ENCODE measurements at regions not wholly inside any gene's neighbourhood (a gene's known extent, or its start where the extent isn't known, plus 50 kb on each side); places are given as distances from the start of the nearest gene placed in this dataset.

- ChIA-PET POLR2A (ENCODE audit: low non-redundant PET) (no interaction called here), CTCF (no interaction called here)
- H3K4me1 ChIP-seq (ENCODE audit: insufficient read depth, low read length, poor library complexity, severe bottlenecking) = no peaks in the 10 kb centered on the region
- no peaks in the 10 kb centered on the region for H3K9me3 ChIP-seq (ENCODE audit: low read depth, low read length, poor library complexity, severe bottlenecking)
- no peak for TF ChIP-seq EZH2 (IDR thresholded peaks at IDR 0.05; ENCODE audit: borderline replicate concordance, low read depth, low read length, poor library complexity, severe bottlenecking)
- TF ChIP-seq, protein P1, sequence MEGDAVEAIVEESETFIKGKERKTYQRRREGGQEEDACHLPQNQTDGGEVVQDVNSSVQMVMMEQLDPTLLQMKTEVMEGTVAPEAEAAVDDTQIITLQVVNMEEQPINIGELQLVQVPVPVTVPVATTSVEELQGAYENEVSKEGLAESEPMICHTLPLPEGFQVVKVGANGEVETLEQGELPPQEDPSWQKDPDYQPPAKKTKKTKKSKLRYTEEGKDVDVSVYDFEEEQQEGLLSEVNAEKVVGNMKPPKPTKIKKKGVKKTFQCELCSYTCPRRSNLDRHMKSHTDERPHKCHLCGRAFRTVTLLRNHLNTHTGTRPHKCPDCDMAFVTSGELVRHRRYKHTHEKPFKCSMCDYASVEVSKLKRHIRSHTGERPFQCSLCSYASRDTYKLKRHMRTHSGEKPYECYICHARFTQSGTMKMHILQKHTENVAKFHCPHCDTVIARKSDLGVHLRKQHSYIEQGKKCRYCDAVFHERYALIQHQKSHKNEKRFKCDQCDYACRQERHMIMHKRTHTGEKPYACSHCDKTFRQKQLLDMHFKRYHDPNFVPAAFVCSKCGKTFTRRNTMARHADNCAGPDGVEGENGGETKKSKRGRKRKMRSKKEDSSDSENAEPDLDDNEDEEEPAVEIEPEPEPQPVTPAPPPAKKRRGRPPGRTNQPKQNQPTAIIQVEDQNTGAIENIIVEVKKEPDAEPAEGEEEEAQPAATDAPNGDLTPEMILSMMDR (conservative IDR thresholded peaks at IDR 0.05; ENCODE audit: low read depth, low read length) = no peak
- DNase-seq (ENCODE audit: low spot score) = no peak
- H3K27ac ChIP-seq (ENCODE audit: low read depth, low read length, poor library complexity, severe bottlenecking) = no peak overlapping the region
- no peaks in the 10 kb centered on the region for H3K27me3 ChIP-seq (replicated peaks; ENCODE audit: insufficient read depth, low read depth, low read length, poor library complexity)
- no peaks in the 10 kb centered on the region for H3K36me3 ChIP-seq (ENCODE audit: insufficient read depth, low read length, poor library complexity, severe bottlenecking)
- intact Hi-C loops (cut with micrococcal nuclease; ENCODE audit: unreplicated experiment) = no loop called here
- no peak overlapping the region for H3K4me3 ChIP-seq (ENCODE audit: low read depth, low read length, poor library complexity, severe bottlenecking)
- BruUV-seq (replicated peaks) = no TSS peak
These were observed 94.9 kb upstream of the AADACL2 start for GRCh38 chr3:151638555-151639417.

GRCh38 chr3:151635905-151636304, 97.8 kb upstream of the AADACL2 start:
- no TSS peak for BruUV-seq (replicated peaks)

DNA sequence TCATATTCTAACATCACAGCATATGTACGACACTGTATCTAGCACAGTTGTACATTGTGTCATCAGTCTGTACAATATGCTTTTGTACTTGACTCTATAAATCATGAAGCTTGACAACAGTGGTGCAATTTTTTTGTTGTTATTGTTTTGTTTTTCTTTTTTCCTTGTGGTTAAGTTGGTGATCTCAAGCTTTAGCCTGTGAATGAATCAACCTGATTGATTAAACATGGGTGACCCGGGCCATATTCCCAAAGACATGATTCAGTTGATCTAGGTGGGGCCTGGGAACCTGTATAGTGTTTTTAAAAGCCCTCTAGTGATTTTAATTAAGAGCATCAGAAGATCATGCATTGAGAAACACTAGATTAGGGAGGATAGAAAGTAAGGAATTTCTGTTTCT, 101.8 kb upstream of the AADACL2 start:
- TF ChIP-seq EZH2 (IDR thresholded peaks at IDR 0.05; ENCODE audit: borderline replicate concordance, low read depth, low read length, poor library complexity, severe bottlenecking) = no peak
- TF ChIP-seq, protein P1 (conservative IDR thresholded peaks at IDR 0.05; ENCODE audit: low read depth, low read length) = no peak
- no peak overlapping the region for H3K27ac ChIP-seq (ENCODE audit: low read depth, low read length, poor library complexity, severe bottlenecking)
- ChIA-PET POLR2A (ENCODE audit: low non-redundant PET) (no interaction called here), CTCF (no interaction called here)
- no peaks in the 10 kb centered on the region for H3K9me3 ChIP-seq (ENCODE audit: low read depth, low read length, poor library complexity, severe bottlenecking)
- no peak for DNase-seq (ENCODE audit: low spot score)
- no peaks in the 10 kb centered on the region for H3K36me3 ChIP-seq (ENCODE audit: insufficient read depth, low read length, poor library complexity, severe bottlenecking)
- no TSS peak for BruUV-seq (replicated peaks)
- intact Hi-C loops (cut with micrococcal nuclease; ENCODE audit: unreplicated experiment) = no loop called here
- H3K4me1 ChIP-seq (ENCODE audit: insufficient read depth, low read length, poor library complexity, severe bottlenecking) = peaks cover 10% of the 10 kb centered on the region
- H3K4me3 ChIP-seq (ENCODE audit: low read depth, low read length, poor library complexity, severe bottlenecking) = no peak overlapping the region
- H3K27me3 ChIP-seq (replicated peaks; ENCODE audit: insufficient read depth, low read depth, low read length, poor library complexity) = no peaks in the 10 kb centered on the region

More at GRCh38 chr3:151635905-151636304, 97.8 kb upstream of the AADACL2 start:
- Histone ChIP-seq H3K27me3 (replicated peaks; ENCODE audit: insufficient read depth, low read depth, low read length, poor library complexity) (no peaks in the 10 kb centered on the region), H3K27ac (ENCODE audit: low read depth, low read length, poor library complexity, severe bottlenecking) (no peak overlapping the region), H3K4me3 (ENCODE audit: low read depth, low read length, poor library complexity, severe bottlenecking) (no peak overlapping the region), H3K4me1 (ENCODE audit: insufficient read depth, low read length, poor library complexity, severe bottlenecking) (peaks cover 6% of the 10 kb centered on the region), H3K9me3 (ENCODE audit: low read depth, low read length, poor library complexity, severe bottlenecking) (no peaks in the 10 kb centered on the region), H3K36me3 (ENCODE audit: insufficient read depth, low read length, poor library complexity, severe bottlenecking) (no peaks in the 10 kb centered on the region)
- ChIA-PET POLR2A (ENCODE audit: low non-redundant PET) (no interaction called here), CTCF (no interaction called here)
- TF ChIP-seq, protein P1 (conservative IDR thresholded peaks at IDR 0.05; ENCODE audit: low read depth, low read length) = no peak
- no peak for TF ChIP-seq EZH2 (IDR thresholded peaks at IDR 0.05; ENCODE audit: borderline replicate concordance, low read depth, low read length, poor library complexity, severe bottlenecking)
- intact Hi-C loops (cut with micrococcal nuclease; ENCODE audit: unreplicated experiment) = no loop called here
- no peak for DNase-seq (ENCODE audit: low spot score)
